Activated naive CD4-positive, alpha-beta T cell (primary cell): ENCODE measurements at regions not wholly inside any gene's neighbourhood (a gene's known extent, or its start where the extent isn't known, plus 50 kb on each side); places are given as distances from the start of the nearest gene placed in this dataset.
"Not testable (repeated sequence)": the region's sequence is repeated elsewhere in the genome, so short reads cannot be mapped to it uniquely, and the experiment has no call there.

Experiments used
- DNase-seq, 4 experiments: peaks; one replicate each; lab custom pipeline; 2025; lab: John Stamatoyannopoulos, UW

DNA sequence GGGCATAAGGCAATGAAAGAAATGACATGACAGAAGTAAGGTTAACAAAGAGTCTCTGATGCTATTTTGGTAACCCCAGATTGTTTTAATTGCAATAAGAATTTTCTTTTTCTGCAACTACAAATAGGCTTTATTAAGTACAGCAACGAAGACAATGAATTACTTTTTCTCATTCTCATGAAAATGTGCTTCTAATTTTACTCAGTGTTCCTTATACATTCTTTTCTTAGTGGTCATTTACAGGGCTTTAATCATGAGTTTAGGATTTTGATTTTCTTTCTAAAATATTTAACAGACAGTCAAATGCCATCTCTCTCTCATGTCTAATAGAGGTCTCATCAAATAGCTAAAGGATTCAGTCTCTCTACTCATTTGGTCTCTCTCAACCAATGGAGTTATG lies 452.1 kb downstream of the RAP2B start:
- no peak for DNase-seq

DNA sequence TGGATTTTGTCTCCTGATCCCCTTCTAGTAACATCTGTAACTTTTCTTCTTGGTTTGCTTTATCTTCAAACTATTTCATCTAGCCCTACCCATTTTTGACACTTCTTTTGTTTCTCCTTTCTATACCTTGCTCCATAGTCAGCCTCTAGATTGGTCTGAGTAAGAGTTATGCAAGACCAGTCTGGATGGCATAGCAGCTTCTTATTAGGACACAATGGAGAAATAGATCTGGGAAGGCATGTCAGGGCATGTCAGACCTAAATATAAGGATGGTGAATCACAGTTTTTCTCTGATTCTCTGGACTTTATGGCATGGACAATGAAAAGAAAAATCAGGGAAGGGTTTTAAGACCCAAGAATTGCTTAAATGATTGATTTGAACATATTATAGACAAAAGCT lies 452.5 kb downstream of the RAP2B start:
- DNase-seq, result no peak

DNA sequence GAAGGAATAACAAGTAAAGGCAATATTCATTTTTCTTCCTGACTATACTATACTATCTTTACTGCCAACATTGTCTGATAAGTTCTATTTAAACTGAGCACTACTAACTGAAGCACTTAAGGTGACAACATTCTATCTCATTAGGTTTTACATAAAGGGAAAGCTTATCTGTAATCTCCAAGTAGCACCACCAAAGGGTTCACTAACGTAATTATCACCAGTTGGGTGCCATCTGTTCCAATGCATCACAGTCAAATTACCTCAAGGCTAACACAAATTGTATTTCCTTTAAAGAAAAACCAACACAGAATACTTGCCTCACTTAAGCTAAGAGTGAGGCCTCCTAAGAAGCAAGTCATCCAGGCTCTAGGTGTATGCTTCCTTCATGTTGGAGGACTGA lies 453.8 kb downstream of the RAP2B start:
- no peak for DNase-seq

DNA sequence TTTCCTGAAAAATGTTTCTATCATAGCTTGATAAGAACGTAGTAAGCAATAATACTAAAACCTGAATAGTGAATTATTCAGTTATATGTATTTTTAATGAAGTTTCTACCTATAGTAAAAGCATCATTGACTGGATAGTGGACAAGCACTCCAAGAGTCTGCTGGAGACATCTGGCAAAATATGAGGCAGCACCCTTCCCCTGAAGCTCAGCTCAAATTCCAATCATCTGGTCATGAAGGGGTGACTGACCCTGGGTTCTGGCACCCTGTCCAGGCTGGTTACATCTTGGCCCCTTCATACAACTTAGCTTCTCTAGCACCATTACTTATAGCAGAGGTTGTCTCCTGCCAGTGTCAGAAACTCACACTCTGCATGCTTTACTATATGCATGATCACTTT lies 455.4 kb downstream of the RAP2B start:
- DNase-seq, result no peak

DNA sequence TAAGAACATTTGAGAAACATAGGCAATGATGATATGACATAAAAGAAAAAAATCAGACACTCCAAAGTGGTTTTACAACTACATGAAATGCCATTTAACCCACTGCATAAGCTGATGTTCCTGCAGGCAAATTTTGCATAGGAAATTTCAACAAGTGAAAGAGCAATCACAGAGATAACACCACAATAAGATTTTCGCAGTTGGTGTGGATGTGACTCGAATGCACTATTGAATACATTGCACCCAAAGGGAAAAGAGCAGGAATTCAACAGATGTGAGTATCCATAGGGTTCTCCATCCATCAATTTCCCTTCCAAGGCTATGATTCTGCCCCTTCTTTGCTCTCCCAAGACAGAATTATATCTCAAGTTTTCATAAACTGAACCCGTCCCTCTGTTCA lies 456.1 kb downstream of the RAP2B start:
- DNase-seq, result no peak

DNA sequence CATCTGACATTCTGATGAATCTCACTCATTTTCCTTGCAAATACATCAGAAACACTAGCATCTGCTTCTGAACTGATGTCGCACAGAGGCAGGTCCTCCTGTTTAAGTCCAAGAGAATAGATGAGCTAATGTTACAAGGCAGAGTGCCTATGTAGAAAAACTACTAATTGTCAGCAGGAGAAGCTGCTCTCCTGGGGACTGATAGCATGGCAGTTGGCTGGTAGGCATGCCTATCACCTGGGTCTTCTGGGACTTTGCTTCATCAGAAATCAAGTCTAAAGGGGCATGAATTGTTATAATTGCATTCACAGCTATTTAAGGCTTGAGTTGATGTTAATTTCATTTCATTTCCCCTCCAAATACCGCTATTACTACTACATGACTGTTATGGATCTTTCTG lies 457.2 kb downstream of the RAP2B start:
- DNase-seq, result no peak

DNA sequence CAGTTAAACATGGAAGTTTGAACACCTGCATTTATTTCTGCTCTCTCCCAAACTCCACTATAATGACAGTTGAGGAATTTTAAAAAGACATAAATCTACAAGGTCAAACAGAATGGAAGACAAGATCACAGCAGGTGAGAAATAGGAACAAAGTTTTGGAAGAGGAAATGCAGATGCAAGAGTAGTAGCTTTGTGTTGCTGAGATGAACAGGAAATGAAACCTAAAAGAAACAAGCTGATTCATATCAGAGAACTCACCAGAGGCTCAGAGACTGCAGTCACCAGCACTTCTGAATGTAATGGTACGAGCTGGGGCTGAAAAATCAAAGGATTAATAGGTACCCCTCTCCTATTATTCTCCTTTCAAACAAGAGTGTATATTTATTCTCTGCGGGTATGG lies 459.9 kb downstream of the RAP2B start:
- no peak for DNase-seq

DNA sequence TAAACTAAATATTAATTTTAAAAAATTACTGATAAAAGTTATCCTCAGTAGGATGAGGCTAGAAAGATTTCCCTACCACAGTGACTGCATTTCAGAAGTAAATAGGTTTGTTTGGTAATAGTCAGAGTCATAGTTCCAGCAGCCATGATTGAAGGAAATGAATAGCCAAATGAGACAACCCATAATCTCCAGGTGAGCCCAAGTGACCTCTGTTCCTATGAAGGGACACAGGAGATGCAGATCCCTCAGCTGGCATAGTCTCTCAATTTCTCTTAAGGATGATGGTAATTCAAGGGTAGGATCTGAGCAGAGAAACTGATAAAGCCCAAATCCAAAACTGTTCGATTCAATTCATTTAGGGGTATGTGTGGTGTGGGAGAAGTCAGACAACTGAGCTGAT lies 461.8 kb downstream of the RAP2B start:
- DNase-seq, result no peak

DNA sequence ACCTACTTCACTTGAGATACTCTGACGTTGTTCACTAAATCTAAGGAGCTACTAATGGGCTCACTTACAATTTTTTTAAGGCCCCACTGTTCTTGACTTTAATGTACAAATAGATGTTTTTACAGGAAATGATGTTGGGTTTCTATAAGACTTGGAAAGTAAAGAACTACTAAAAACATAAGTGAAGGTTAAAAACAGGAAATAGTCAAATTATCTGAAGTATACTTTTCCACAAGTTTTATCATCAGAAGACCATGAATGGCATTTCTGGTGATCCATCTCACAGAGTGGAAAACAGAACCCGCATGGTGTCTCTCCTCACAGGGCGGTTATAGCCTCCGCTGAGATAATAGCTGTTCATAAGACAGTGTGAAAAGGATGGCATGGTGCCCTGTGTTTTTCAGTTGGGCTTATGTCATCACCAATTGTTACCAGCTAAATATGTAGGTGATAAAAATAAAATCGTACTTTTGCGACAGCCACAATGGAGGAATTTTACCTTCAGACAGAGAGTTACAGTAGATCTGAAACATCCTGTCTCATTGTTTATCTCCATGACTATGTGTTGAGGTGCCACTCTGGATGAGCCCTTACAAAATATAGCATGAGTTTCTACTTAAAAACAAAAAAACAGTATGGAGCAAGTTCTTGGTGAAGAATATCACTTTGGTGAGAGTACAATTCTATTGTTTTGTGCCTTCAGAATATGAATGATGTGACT lies 462.4 kb downstream of the RAP2B start:
- DNase-seq, result peak in 1 of 4 experiments; percentile 2

DNA sequence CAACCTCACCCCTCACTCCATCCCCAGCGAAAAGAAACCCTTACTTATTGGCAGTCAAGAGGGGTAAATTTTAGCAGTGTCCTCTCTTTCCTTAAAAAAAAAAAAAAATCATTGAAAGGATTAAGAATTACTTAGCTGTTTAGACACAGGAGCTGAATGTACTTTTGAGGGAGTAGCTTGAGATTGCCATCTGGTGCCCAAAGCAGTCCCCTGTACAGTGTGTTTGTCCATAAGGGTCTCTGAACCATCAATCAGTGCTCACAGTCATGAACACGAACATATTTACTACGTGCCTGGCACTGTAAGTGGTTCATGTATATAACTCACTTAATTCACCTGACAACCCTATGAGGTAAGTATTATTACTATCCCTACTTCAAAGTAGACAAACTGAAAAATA lies 463.5 kb downstream of the RAP2B start:
- no peak for DNase-seq

DNA sequence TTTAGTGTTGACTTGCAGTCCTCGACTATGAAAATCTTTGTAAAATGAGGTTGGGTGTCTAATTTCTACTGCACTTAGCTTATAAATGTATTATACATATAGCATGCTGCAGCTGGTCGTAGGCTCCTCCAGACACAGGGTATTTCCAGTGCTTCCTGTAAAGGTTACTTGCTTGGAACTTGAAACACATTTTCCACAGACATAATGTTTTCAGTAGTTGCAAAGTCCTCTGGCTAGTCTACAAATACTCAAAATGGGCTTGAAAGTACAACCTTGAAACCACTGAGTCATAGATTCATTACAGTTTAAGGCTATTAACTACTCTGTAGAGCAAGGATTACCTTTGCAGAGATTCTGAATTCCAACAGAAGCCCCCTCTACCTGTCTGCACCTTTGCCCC lies 464.1 kb downstream of the RAP2B start:
- DNase-seq, result no peak

DNA sequence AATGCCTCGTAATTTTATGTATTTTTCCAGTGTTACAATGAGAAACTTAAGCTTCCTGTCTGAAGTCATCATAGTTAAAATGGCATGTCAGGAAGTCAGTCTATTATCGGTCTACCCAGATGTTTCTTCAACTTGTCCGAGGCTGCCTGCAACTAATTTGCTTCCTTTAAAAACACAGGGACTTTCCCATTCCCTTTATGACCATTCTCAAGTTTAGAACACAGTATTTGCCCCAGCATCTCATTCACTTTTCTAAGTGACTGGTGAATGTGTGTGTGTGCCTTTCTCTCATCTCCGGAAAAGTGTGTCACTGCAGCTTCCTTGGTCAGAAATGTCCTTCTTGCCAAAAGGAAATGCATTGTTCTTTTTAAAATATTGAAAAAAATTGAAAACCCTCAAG lies 466.6 kb downstream of the RAP2B start:
- no peak for DNase-seq

DNA sequence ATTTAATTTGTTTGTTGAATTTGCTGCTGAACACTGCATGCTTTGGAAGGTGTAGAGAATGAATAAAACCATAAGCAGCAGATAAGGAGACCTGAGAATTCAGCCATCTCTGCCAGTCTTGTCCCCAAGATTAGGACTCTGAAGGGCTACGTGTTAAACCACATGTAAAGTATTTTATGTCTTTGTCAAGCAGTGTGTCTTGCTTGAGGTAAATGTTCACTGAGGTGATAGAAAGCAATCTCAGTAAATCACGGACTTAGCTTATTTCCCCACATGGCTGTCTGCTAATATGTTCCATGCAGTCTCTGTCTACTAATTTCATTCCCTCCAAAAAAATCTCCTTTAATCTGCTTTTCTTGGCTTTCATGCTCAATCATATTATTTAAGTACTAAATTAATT lies 467.1 kb downstream of the RAP2B start:
- no peak for DNase-seq

DNA sequence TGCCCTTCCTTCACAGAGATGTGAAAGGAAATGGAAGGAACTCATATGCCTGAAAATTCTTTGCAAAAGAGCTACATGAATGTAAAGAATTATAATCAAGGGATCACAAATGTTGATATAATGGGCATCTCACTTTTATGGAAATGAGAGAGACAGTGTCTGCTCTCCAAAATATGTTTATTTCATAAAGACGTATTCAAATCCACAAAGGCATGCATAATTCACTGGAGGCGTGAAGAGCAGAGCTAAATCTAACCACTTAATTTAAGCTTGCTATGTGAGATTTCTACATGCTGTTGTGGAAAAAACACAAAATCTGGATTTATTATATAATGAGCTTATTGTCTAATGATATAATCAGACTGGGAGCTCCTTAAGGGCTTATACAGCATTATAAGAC lies 469.1 kb downstream of the RAP2B start:
- no peak for DNase-seq

DNA sequence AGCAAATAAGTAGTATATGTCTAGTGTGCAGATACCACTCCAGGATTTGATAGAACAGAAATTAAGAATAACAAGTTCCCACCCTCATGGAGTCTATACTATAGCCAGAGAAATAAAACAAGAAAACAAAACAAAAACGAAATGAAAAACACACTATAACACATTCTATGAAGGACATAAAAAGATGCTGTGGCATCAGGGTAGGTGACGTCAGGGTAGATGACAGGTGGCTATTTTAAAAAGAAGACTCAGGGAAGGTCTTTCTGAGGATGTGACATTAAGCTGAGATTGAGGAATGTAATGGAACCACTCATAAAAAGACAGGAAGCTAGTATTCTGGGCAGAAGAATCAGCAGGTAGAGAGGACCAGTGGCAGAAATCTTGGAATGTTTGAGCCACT lies 469.6 kb downstream of the RAP2B start:
- DNase-seq, result no peak

DNA sequence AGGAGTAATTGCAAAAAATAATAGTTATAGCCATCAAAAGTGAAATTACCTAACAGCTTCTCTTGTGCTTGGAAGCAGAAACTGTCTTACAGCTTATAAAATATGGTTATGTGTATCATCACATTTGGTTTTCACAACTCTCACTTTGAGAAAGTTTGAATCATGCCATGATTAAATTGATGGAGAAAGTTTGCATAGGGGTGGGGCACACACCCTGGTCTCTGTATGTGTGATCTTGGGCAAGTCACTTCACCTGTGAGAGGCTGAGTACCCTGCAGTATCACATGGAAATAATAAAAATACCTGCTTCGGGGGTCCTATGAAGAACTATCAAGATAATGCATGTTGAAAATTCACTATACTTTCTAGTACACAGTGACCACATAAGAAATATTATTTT lies 471.4 kb downstream of the RAP2B start:
- no peak for DNase-seq

DNA sequence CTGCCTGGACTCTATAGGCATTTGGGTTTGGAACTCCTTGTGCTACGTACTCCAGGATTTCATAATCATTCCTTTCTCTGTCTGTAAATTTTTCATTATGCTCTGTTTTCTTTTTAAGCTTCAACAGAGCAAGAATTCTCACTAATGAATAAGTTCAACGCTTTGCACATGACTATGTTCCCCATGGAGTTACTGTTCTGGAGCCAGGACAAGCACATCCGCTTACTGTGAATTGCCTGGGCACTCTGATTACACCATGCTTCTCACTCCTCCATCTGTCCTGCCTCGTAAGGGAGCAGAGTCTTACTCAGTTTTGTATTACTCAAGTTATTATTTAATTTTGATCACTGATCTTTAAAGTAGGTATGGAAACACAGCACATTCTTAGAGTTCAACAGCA lies 472.7 kb downstream of the RAP2B start:
- DNase-seq, result no peak

DNA sequence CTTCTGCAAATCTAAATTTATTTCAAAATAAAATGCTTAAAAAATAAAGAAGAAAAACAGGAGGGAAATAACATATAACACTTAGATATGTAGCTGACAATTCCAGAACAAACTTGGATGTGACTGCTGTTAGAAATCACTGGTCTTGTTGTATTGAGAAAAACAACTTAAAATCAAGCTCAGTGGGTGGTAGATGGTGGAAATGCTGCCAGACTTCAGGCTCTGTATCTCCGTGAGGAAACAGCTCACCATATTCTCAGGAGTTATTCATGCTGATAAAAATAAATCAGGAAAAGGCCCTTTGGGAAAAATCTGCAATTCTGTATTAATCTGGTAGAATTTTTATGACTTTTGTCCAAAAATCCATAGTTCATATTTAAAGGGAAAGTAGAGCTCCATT lies 477.6 kb downstream of the RAP2B start:
- DNase-seq, result no peak

DNA sequence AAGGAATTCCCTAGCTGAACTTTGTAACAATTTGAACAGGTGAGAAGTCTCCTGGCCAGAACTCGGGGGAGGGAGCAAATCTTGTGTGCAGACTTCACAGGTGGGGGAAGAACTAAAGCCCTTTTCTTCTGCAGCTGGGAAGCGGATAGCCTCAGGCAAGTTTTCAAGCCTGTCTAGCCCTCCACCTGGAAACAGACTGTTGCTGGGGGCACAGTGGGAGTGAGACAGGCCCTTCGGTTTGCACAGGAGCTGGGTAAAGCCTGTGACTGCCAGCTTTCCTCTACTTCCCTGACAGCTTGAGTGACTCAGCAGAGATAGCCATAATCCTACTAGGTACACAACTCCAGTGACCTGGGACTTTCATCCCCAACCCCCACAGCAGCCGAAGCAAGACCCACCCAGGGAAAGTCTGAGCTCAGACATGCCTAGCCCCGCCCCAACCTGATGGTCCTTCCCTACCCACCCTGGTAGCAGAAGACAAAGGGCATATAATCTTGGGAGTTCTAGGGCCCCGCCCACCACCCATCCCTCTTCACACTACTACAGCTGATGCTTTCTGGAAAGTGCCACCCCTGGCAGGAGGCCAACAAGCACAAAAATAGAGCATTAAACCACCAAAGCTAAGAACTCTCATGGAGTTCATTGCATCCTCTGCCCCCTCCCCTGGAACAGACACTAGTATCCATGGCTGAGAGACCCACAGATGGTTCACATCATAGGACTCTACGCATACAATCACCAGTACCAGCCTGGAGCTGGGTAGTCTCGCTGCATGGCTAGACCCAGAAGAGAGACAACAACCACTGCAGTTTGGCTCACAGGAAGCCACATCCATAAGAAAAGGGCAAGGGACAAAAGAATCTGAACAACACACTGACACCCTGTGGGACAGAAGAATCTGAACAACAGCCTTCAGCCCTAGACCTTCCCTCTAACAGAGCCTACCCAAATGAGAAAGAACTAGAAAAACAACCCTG lies 479.0 kb downstream of the RAP2B start:
- no peak for DNase-seq

DNA sequence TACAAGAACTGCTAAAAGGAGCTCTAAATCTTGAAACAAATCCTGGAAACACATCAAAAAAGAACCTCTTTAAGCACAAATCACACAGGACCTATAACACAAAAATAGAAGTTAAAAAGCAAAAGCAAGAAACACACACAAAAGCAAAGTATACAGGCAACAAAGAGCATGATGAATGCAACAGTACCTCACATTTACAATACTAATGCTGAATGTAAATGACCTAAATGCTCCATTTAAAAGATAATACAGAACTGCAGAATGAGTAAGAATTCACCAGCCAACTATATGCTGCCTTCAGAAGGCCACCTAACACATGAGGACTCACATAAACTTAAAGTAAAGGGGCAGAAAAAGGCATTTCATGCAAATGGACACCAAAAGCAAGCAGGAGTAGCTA lies 478.6 kb upstream of the ARHGEF26 start:
- DNase-seq, result not testable (repeated sequence)

DNA sequence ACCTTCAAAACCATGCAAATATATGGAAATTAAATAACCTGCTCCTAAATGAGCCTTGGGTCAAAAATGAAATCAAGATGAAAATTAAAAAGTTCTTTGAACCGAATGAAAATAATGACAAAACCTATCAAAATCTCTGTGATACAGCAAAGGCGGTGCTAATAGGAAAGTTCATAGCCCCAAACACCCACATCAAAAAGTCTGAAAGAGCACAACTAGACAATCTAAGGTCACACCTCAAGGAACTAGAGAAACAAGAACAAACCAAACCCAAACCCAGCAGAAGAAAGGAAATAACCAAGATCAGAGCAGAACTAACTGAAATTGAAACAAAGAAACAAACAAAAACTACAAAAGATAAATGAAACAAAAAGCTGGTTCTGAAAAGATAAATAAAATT lies 477.7 kb upstream of the ARHGEF26 start:
- not testable (repeated sequence) for DNase-seq

DNA sequence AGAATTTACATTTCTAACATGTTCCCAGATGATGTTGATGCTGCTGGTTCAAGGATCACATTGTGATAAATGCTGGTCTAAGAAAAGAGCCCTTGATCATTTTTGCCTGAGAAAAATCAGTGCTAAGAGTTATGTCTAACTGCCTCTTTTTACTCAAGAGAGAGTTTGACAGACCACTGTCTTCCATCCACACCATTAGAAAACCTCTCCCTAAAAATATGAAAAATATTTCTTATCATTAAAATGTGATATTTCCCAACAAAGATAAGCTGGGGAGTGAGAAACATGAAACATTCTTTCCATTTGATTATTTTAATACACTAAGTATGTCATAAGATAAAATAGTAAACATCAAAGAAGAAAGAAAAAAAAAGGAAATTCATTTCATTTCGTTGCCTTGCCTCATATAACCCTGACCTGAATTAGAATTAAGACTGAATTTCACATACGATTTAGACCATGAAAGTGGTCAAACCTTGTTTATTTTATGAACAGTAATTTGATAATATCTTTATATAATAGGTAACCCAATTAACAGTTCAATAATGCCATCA lies 471.8 kb upstream of the ARHGEF26 start:
- no peak for DNase-seq

DNA sequence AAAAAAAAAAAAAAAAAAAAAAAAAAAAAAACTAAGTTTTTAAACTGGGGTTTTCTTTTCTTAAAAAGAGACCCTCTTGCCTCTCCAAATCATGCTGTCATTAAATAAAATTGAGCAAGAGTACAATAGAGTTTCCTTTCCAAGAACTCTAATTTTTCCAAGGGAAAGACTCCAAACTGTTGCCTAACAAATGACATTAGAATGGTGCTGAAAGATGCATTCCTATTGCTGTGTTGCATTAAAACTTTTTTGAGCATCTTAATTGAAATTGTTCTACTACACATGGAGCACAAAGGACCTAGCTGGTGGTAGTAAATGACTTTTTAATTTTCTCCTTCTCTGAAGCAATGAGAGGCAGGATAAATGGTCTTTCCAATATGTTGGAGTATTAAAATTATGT lies 469.1 kb upstream of the ARHGEF26 start:
- DNase-seq, result no peak
